ENCODE measurements at regions not wholly inside any gene's neighbourhood (a gene's known extent, or its start where the extent isn't known, plus 50 kb on each side); places are given as distances from the start of the nearest gene placed in this dataset.

GRCh38 chrX:40265936-40266335 lies 168.2 kb upstream of the BCOR start:
- H3K27me3 ChIP-seq = no peaks in the 10 kb centered on the region
- intact Hi-C loops (cut with DNase I; ENCODE audit: low total_unique reads) = loop anchor here (1.0 to 10.0 kb wide), 4 partner anchors 91 to 536 kb away; partner anchors contain the start of gene BCOR
- no peaks in the 10 kb centered on the region for H3K36me3 ChIP-seq
- TF ChIP-seq POLR2A (IDR thresholded peaks at IDR 0.05) = no peak
- no peak for TF ChIP-seq CTCF (IDR thresholded peaks at IDR 0.05 in 4 of 5, conservative IDR thresholded peaks at IDR 0.05 in 1 of 5)
- no peaks in the 10 kb centered on the region for H3K9me3 ChIP-seq
- in situ Hi-C loops (cut with MboI; ENCODE audit: low sequenced_read_pairs in 4 of 4) = loop anchor here in 3 of 4 donors (10.0 to 25.0 kb wide), 4 partner anchors 429 to 541 kb away; no protein-coding TSS in a partner anchor
- no peak overlapping the region for H3K27ac ChIP-seq
- no peaks in the 10 kb centered on the region for H3K4me1 ChIP-seq
- no peak for DNase-seq
- ATAC-seq = no peak
- H3K4me3 ChIP-seq = no peak overlapping the region

GRCh38 chrX:40263014-40263560 lies 165.3 kb upstream of the BCOR start:
- H3K4me3 ChIP-seq = no peak overlapping the region
- TF ChIP-seq POLR2A (IDR thresholded peaks at IDR 0.05) = no peak
- no peak for TF ChIP-seq CTCF (IDR thresholded peaks at IDR 0.05 in 4 of 5, conservative IDR thresholded peaks at IDR 0.05 in 1 of 5)
- H3K27me3 ChIP-seq = no peaks in the 10 kb centered on the region
- no peak overlapping the region for H3K27ac ChIP-seq
- DNase-seq (no peak), ATAC-seq (no peak)
- no peaks in the 10 kb centered on the region for H3K36me3 ChIP-seq
- no peaks in the 10 kb centered on the region for H3K4me1 ChIP-seq
- H3K9me3 ChIP-seq = no peaks in the 10 kb centered on the region
- in situ Hi-C loops (cut with MboI; ENCODE audit: low sequenced_read_pairs in 4 of 4) = loop anchor here in 3 of 4 donors (10.0 to 25.0 kb wide), 4 partner anchors 426 to 538 kb away; no protein-coding TSS in a partner anchor
- intact Hi-C loops (cut with DNase I; ENCODE audit: low total_unique reads) = loop anchor here (10.0 kb wide), 2 partner anchors 88 to 168 kb away; partner anchors contain the start of gene BCOR

GRCh38 chrX:40262157-40263013 lies 164.6 kb upstream of the BCOR start:
- DNase-seq (no peak), ATAC-seq (no peak)
- no peak overlapping the region for H3K4me3 ChIP-seq
- in situ Hi-C loops (cut with MboI; ENCODE audit: low sequenced_read_pairs in 4 of 4) = loop anchor here in 3 of 4 donors (10.0 to 25.0 kb wide), 4 partner anchors 425 to 538 kb away; no protein-coding TSS in a partner anchor
- no peaks in the 10 kb centered on the region for H3K36me3 ChIP-seq
- intact Hi-C loops (cut with DNase I; ENCODE audit: low total_unique reads) = loop anchor here (10.0 kb wide), 2 partner anchors 88 to 168 kb away; partner anchors contain the start of gene BCOR
- H3K9me3 ChIP-seq = no peaks in the 10 kb centered on the region
- H3K27me3 ChIP-seq = no peaks in the 10 kb centered on the region
- H3K4me1 ChIP-seq = no peaks in the 10 kb centered on the region
- no peak overlapping the region for H3K27ac ChIP-seq
- TF ChIP-seq POLR2A (IDR thresholded peaks at IDR 0.05) (no peak), CTCF (IDR thresholded peaks at IDR 0.05 in 4 of 5, conservative IDR thresholded peaks at IDR 0.05 in 1 of 5) (no peak)

- in situ Hi-C loops (cut with MboI; ENCODE audit: low sequenced_read_pairs in 4 of 4) (loop anchor here in 3 of 4 donors (10.0 to 25.0 kb wide), 4 partner anchors 424 to 537 kb away; no protein-coding TSS in a partner anchor), intact Hi-C loops (cut with DNase I; ENCODE audit: low total_unique reads) (loop anchor here (10.0 kb wide), 2 partner anchors 87 to 167 kb away; partner anchors contain the start of gene BCOR)
- no peaks in the 10 kb centered on the region for H3K4me1 ChIP-seq
Observed at GRCh38 chrX:40261833-40262156, 164.0 kb upstream of the BCOR start.

More at GRCh38 chrX:40261833-40262156, 164.0 kb upstream of the BCOR start:
- H3K4me3 ChIP-seq = no peak overlapping the region
- TF ChIP-seq CTCF (IDR thresholded peaks at IDR 0.05 in 4 of 5, conservative IDR thresholded peaks at IDR 0.05 in 1 of 5) = no peak
- TF ChIP-seq POLR2A (IDR thresholded peaks at IDR 0.05) = no peak
- no peak for ATAC-seq
- no peaks in the 10 kb centered on the region for H3K27me3 ChIP-seq
- H3K27ac ChIP-seq = no peak overlapping the region
- DNase-seq = no peak
- no peaks in the 10 kb centered on the region for H3K36me3 ChIP-seq
- H3K9me3 ChIP-seq = no peaks in the 10 kb centered on the region
